ENCODE measurements at regions not wholly inside any gene's neighbourhood (a gene's known extent, or its start where the extent isn't known, plus 50 kb on each side); places are given as distances from the start of the nearest gene placed in this dataset.

DNA sequence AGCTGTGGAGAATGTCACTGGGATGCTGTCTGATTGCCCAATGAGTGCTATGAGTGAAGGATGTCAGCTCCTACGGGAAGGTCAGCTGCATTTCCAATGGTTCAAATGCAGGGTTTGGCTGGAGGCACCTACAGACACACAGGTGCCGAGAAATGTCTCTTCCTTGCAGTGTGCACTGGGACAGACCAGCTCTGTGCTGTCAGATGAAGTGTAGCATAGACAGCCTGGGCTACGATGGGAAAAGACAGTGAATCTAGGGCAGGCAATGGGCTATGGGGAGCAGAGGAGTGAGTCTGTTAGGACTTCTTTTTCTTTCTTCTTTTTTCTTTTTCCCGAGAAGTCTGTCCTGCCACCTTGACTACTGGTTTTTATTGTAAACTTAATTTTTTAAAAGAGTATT, 223.1 kb upstream of the EOMES start:
- DNase-seq, result no peak

DNA sequence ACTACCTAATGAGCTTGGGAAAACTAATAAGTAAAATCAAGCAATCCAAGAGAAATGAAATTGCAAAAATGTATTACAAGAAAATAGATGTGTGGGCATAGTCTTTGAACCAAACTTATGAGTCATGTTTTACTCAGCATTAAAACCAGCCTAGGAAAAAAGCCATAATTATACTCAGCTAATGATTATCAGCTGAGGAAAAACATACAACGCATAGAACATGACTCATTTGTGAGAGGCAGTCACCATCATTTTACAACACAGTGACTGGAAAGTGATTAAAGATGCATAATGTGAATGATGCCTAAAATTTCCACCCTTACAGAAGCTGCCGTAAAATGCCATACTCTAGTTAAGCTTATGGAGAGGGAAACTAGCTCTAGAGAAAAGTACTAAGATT, 238.0 kb upstream of the EOMES start:
- DNase-seq, result no peak

DNA sequence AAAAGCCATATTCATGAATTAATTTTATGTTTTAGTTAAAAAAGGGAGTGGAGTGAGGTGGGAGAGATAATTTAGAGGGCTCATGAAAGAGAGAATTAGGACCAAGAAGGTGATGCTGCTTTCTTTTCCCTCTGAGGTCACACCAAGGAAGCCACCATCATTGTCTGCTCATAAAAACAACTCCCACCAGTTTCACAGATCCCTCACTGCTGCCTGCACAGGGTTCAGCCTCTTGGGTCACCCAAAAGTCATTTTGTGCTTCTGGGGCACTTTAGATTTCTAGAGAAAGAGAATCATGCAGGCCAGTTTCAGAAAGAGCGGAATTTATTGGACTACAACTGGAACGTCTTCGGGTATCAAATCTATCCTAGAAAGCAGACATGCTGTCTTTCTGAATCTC, 241.4 kb upstream of the EOMES start:
- DNase-seq, result no peak

DNA sequence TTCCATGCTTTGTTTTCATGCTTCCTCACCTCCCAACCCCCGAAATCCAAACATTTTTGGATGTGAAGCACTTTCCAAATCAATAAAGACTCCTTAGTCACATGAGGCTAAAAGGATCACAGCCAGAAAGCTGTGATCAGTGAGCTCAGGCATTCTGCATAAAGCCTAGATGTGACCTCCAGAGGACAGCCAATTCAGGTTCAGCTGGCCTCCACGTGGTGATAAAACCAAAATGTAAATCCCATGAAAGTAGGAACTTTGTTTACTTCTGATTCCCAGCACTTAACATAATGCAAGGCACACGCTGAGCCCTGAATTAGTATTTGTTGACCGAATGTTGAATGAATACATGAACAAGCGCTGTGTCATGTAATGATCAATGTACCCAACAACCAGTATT, 249.5 kb upstream of the EOMES start:
- DNase-seq, result no peak

DNA sequence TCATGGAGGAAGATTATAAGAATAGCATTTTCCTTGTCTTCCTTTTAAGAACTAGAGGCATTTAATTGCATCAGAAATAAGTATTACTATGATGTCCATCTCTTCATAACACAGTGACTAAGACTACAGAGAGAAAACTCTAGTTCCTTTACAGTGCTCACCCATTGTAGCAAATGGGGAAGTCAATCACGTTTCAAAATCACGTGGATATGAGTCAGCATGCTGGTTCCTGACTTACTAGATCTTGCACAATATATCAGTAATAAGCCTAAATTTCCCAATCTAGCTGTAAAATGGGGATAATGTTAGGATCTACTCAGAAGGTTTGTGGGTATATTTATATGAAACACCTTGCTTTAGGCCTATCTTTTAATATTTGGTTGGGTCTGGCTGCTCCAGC, 254.8 kb upstream of the EOMES start:
- peak; percentile 98 to 99 for DNase-seq

DNA sequence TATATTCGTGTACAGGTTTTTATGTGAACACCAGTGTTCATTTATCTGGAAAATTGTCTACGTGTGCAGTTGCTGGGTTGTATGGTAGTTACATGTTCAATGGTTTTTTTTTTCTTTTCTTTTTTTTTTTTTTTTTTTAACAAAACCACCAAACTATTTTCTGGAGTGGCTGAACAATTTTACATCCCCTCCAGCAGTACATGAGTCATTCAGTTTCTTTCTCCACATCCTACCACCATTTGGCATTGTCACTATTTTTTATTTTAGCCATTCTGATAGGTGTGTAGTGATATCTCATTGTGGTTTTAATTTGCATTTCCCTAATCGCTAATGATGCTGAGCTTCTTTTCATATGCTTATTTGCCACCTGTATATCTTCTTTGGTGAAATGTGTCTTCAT, 256.3 kb upstream of the EOMES start:
- DNase-seq, result peak; percentile 18 to 19

DNA sequence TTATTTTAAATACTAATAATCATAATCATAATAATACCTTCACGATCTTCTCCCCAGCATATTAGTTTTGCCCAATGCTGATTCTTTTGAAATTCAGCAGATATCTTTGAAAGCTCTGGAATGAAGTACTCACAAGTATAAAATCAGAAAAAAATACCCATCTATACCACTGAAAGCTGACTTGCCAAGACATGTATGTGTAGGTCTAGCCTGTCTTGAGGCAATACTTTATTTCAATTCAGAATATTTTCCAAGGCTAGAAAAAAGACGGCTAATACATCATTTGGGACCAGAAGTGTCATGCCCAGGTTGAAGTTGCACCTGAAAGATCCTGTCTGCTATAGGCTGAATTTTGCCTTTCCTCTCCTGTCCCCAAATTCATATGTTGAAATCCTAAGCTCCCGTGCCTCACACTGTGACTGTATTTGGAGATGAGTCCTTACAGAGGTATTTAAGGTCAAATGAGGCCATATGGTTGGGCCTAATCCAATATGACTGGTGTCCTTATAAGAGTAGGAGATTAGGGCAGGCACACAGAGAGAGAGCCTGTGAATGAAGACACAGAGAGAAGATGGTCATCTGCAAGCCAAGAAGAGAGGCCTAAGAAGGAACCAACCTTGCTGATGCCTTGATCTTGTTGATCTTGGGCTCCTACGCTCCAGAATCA, 255.9 kb upstream of the CMC1 start:
- no peak for DNase-seq

DNA sequence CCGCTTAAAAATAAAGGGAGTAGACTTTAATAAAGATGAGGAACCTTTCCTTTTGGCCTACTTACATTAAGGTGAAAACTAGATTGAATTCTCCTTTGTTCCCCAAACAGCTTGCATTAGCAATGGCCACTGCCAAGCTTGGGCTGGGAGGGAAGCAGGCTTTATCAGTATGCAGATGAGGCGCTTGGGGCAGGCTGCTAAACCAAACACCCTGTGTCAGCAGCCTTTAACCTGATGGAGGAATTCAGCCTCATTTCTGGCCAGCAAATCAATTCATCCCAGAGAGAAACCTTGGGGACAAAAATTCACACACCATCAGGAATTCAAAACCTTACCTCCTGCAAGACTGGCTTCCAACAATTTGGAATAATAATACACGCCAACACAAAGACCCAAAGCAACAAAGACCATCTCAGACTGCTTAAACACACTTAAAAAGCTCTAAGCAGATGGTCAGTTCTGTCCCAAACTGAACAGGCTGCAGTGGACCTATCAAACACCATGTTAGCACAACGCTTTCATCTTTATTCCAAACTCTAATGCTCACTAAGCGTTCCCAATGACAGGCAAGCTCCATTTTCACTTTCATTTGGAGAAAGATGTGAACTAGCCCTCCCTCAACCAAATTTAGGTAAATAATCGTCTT, 255.1 kb upstream of the CMC1 start:
- no peak for DNase-seq

DNA sequence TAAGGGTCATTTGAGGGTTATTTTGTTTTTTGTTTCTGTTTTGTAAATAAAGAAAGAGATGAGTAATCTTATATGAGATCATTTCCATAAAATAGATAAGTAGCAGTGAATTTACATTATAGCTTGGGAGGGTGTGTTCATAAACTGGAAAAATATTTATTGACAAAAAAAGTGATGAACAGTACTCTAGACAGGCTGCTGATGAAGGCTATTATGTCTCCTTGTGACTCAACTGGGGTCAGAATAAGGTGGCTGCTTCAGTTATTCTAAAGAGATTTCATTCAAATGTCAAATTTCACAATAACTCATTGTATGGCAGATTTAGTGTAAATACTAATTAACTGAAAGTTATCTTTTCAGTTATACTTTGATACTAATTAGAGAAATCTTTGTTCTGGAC, 251.1 kb upstream of the CMC1 start:
- DNase-seq, result no peak

DNA sequence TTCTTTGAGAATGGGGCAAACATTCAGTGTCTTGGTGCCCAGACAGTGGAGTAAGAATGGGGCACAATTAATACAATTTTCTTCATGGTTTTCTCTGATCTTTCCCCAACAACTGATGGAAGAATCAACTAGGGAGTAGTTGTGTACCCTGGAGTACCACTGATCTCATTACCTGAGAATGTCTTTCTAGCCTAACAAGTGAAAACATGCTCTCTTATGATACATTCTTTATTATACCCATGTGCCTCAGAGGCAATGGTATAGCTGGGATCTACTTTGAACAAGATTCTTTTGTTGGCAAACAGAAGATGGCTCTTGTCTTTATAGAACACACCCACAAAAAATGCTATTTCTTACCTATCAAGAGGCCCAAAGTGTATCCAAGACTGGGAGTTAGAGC, 250.6 kb upstream of the CMC1 start:
- no peak for DNase-seq

DNA sequence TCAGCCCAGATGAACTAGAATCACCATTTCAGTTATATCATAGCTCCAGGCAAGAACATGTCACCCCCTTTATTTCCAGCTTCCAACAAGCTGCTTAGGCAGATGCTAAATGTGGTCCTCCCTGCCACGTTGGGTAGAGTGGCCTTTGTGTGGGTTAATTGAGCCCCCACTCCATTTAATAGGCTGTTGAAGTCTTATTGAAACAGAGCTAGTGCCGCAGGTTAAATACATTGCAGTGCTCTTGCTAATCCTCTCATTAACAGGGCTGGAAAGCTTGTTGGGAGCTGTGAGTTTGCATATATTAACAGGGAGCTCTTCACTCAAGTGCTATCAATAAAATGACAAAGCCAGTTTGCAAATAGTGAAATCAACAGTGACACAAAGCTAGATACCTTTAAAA, 248.4 kb upstream of the CMC1 start:
- DNase-seq, result no peak

DNA sequence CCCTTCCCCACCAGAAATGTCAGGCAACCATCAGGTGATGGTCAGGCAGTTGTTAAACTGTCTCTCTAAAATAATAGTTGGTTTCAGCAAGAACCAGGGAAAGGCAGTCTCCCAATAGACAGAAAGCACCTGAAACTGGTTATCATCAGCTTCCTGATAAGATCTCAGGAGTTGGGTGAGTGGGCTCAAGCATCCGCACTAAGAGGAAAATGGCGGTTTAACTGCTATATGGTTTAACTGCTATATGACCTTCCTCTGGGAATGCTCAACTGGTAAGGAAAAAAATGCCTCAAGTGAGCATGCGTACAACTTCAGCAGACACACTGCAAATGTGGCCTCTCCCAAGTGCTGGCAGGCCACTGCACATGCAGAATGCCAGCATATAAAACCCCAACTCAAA, 240.8 kb upstream of the CMC1 start:
- DNase-seq, result no peak

DNA sequence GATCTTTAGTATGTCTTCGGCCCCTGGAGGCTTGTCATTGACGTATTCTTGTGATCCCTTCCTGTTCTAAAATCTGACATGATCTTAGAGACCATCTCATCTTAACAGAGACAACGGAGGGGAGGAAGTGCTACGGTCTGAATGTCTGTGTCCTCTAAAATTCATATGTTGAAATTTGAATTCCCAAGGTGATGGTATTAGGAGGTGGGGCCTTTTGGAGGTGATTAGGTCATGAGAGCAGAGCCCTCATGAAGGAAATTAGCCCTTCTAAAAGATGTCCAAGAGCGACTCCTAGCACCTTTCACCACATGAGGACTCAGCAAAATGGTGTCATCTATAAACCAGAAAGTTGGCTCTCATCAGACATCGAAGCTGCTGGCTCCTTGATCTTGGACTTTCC, 233.2 kb upstream of the CMC1 start:
- DNase-seq, result no peak

DNA sequence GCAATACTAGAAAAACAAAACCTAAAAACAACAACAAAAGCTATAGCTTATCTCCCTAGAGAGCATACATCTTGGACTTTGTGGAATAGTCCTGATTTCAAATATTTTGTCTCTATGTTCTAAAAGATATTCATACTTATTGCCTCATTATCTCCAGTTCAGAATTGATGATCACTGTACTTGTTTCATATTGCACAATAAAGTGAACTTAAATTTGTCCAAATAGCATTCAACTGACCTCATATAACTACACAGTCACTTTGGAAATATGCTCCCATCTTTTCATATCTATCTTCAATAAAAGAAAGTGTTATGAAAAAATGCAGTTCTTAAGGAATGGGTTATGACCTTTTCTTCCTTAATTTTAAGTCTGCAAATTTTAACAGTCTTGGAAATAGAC, 228.6 kb upstream of the CMC1 start:
- no peak for DNase-seq

DNA sequence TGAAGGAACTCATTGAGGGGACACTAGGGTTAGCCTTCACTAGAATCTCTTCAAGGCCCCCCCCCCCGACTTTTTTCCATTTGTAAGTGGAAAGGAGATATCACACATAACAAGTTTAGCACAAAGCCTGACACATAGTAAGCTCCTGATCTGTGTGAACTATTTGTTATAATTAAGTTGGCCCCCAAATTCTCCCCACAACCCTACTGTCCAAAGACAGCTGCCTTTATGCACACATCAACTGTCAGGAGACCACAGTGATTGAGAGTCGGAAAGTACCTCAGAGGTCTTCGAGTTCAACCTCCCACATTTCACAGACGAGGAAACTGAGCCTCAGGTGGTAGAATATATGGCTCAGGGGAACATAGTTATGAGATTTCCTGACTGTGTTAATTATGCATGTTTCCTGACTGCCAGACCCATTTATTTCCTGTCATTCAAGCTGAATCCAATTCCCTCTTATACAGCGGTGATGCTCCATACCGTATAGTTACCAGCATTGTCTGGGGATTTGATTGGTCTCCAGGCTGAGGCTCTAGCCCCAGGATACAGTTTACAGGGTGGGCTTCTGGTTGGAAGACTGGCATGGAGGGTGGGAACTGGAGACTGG, 227.4 kb upstream of the CMC1 start:
- DNase-seq, result no peak

DNA sequence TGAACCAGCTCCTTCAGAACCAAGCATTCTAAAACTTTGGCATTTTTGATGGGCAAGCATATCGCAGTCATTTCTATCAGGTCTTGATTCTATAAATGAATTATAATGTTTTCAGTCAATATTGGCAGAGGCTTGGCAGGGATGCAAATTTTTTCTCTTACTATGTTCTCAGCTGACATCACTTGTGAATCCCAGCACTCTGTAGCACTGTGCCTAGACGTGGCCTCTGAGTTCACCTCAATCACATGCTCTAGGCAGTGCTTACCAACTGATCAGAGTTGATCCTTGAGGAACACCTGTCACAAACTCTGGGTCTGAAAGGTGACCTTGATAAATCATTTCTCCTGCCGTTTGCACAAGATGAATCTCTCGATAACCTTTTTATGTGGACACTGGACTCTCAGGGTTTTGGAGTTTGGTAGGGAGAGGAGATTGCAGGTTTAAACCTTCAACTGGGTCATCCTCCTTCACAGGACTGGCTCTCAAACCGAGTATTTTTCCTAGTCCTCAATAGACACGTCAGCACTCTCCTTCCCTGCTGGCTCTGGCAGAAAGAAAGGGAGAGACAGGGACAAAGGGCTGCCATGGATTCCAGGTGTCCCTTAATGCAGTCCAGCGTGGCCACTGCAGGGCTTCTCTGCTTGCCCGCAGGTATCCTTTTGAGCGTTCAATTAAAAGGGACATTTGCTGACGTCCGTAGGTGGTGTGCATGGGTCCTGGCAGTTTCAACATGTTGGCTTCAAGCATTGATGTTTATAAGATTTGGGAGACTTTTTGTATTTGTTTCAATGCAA, 222.3 kb upstream of the CMC1 start:
- DNase-seq, result no peak

DNA sequence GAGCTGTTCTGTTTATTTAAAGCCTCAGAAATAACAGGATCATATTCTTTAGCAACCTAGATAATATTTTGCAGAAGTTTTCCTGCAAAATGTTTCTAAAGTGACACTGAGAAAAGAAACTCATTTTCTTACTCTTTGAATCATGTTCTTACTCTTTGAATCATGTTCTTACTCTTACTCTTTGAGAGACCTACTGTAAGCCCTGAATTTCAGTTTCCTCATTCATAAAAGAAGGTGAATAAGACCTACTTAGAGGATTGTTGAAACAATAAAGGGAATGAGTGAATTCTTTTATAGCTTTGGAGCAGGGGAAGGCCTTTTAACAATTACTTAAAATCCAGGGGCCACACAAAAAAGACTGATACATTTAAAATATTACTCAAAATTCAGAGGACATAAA, 221.7 kb upstream of the CMC1 start:
- DNase-seq, result no peak

DNA sequence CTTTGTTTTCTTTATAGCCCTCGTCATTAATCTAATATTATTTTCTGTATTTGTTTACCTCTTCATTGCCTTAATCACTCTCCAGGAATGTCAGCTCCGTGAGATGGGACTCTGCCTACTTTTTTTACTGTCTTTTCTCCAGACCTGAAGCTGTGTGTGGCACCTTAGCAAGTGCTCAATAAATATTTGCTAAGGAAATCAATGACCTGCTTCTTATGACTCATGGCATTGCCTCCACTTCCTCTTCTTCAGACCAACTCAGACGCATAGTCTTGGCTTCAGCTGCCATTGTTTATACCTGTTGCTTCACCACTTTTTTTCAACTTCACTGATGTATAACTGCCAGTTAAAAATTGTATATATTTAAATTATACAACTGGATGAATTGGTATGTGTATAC, 218.5 kb upstream of the CMC1 start:
- peak; percentile 2 to 15 for DNase-seq

DNA sequence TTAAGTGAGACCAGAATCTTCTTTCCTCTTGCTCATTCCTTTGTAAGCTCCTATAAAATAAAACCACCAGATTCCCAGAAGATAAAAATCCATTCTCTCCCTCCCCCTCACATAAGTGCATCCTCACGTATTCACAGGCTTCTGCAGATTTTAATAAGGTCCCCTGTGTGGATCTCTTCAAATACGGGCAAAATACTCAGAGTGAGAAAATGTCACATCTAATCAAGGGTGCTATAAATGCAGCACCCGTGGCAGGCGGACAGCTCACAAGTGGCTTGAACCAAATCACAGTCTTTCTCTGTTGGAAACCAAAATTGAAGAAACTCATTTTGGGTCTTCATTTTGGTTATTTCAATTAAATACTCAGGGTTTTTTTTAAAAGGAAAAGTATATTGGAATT, 212.9 kb upstream of the CMC1 start:
- no peak for DNase-seq

DNA sequence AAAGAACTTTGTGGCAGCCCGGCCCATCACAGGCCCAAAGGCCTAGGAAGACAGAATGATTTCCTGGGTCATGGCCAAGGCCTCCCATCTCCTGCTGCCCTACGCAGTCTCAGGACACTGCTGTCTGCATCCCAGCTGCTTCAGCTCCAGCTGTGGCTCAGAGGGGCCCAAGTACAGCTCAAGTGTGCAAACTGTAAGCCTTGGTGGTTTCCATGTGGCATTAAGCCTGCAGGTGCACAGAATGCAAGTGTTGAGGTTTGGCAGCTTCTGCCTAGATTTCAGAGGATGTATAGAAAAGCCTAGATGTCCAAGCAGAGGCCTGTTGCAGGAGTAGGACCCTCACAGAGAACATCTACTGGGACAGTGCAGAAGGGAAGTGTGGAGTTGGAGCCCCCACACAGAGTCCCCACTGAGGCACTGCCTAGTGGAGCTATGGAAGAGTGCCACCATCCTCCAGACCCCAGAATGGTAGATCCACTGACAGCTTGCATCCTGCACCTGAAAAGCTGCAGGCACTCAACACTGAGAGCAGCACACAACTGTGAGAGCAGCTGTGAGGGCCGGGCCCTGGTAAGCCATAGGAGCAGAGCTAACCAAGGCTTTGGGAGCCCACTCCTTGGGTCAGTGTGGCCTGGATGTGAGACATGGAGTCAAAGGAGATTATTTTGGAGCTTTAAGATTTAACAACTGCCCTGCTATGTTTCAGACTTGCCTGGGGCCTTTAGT, 208.2 kb upstream of the CMC1 start:
- DNase-seq, result no peak

DNA sequence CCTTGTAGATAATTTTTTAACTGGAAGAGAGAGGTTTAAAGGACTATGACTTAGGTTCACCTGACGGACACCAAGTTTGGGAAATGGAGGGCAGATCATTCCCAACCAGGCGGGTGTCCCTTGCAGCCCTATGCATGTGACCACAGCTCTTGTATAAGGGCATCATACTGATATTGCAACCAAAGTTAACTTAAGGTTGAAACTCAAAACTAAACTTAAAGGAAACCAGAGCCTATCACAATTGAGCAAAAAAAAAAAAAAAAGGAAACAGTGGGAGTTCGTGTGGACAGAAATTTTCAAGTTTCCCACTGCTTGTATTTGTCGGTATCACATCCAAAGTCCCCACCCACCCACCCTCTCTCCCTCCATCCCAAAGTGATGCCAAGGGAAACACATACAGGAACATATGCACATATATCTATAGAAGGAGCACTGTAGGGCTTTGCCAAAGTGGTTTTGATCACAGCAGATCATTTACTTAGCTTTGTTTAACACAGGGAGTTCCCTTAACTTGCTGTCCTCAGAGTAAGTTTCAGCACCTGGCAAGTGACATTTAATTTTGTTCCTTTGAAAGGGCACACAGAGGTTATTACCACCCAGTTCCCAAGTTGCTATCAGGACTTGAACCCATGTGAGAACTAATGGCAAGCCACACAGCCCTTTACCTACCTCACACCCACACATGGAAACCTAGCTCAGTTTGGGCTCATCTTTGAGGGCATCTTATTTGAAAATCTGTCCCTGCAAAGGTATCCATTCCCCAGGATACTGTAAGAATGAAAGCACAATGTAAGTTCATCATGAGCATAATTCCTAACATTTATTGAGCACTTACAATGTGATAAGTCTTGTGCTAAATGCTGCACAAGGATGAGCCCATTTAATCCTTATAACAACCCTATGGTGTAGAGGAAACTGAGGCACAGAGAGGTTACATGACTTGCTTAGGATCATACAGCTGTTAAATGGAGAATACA, 204.5 kb upstream of the CMC1 start:
- no peak for DNase-seq

DNA sequence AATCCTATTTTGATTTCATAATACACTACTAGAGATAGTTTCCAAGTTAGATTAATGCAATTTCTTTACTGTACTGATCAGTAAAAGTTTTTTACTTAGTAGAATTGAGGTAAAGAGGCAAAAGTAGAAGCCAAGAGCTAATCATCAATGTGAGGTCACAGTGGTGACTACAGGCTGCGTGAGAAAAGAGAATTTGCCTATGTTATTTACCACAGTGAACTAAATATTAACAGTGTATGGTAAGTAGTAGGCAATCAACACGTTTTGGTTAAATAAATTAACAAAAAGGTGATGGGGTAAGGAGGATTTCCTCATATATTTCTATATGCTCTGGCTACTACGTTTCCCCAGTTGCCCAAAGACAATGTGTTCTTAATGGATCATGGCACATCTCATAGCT, 202.2 kb upstream of the CMC1 start:
- DNase-seq, result no peak

Data from AML-193 (cell line).